Fibroblast of lung (primary cell): ENCODE measurements at regions not wholly inside any gene's neighbourhood (a gene's known extent, or its start where the extent isn't known, plus 50 kb on each side); places are given as distances from the start of the nearest gene placed in this dataset.

Experiments used
- DNase-seq, 2 donors: peaks; one replicate each; pipeline versions ENCODE4 v3.0.0 to v3.0.0-alpha.2; 2010; ENCODE audit warnings: low read depth in 2 of 2
- H2AFZ ChIP-seq: 2 replicates; pipeline ENCODE4 v1.5.1; 2012; ENCODE audit warnings: low read length, control low read depth, inconsistent platforms
- H3K27ac ChIP-seq: 2 replicates; pipeline ENCODE4 v1.5.1; 2011; ENCODE audit warnings: low read length, control low read depth; ENCODE audit not compliant: insufficient read depth
- H3K27me3 ChIP-seq: 2 replicates; pipeline ENCODE4 v1.5.1; 2011; ENCODE audit warnings: mild to moderate bottlenecking, low read length; ENCODE audit not compliant: control insufficient read depth, insufficient read depth
- H3K36me3 ChIP-seq: 2 replicates; pipeline ENCODE4 v1.5.1; 2011; ENCODE audit warnings: low read length; ENCODE audit not compliant: control insufficient read depth, insufficient read depth
- H3K4me1 ChIP-seq: 2 replicates; pipeline ENCODE4 v1.5.1; 2011; ENCODE audit warnings: low read length; ENCODE audit not compliant: control insufficient read depth, insufficient read depth; ENCODE audit errors: extremely low read depth
- H3K4me2 ChIP-seq: 2 replicates; pipeline ENCODE4 v1.5.1; 2011; ENCODE audit warnings: low read length, control low read depth; ENCODE audit not compliant: insufficient read depth; ENCODE audit errors: extremely low read depth
- H3K4me3 ChIP-seq, 4 experiments: fragments of 200-600 bp in 1 of 4; sonication (generic) in 1 of 4; replicated peaks in 1 of 4; 2 replicates each; pipeline ENCODE4 v1.5.1; 2011 to 2016; ENCODE audit warnings: low read length in 4 of 4, low read depth in 3 of 4, mild to moderate bottlenecking in 3 of 4, control low read depth in 2 of 4, inconsistent platforms in 1 of 4, mixed read lengths in 1 of 4; ENCODE audit not compliant: insufficient read depth in 1 of 4; ENCODE audit errors: control extremely low read depth in 1 of 4
- H3K79me2 ChIP-seq: 2 replicates; pipeline ENCODE4 v1.5.1; 2012; ENCODE audit warnings: mild to moderate bottlenecking, low read length, inconsistent platforms; ENCODE audit not compliant: control insufficient read depth, insufficient read depth
- H3K9ac ChIP-seq: 2 replicates; pipeline ENCODE4 v1.5.1; 2011; ENCODE audit warnings: mild to moderate bottlenecking, low read length, control low read depth; ENCODE audit not compliant: insufficient read depth
- H3K9me3 ChIP-seq: 2 replicates; pipeline ENCODE4 v1.5.1; 2012; ENCODE audit warnings: low read depth, low read length; ENCODE audit not compliant: control insufficient read depth, insufficient read depth
- H4K20me1 ChIP-seq: 2 replicates; pipeline ENCODE4 v1.5.1; 2011; ENCODE audit warnings: low read length; ENCODE audit not compliant: control insufficient read depth, insufficient read depth; ENCODE audit errors: extremely low read depth
- EZH2 ChIP-seq: IDR thresholded peaks from 2 replicates; pipeline ENCODE4 v1.5.1; 2012; ENCODE audit warnings: low read length, control low read depth, mild to moderate bottlenecking; ENCODE audit errors: missing control alignments
- TF ChIP-seq, protein P1 (sequence below), 2 donors: IDR thresholded peaks in 1 of 2; conservative IDR thresholded peaks in 1 of 2; 1 replicate in 1 of 2; 2 replicates in 1 of 2; pipeline ENCODE4 v1.5.1; 2011 to 2012; ENCODE audit warnings: low read length in 2 of 2, control low read depth in 1 of 2, inconsistent platforms in 1 of 2, low read depth in 1 of 2, mild to moderate bottlenecking in 1 of 2

DNA sequence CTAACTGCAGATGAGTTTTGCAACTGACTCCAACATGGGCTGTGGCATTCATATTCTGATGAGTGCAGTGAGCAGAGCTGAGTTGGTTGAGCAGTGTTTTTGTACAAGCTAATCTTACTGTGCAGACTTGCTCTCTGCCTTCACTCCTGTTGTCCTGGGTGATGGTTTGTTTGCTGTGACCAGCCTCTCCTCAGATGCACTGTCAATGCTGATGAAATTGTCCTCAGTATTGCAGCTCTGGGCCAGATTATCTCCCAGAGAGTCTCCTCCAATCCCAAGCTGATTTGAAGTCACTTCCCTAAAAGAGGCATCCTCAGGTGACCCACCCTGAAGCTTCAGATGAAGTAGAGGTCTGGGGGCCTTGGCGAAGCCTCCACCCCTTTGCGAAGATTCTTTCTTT, 581.8 kb downstream of the ACTL7B start:
- Histone ChIP-seq H3K9ac (no peak overlapping the region), H3K4me2 (no peak overlapping the region)

DNA sequence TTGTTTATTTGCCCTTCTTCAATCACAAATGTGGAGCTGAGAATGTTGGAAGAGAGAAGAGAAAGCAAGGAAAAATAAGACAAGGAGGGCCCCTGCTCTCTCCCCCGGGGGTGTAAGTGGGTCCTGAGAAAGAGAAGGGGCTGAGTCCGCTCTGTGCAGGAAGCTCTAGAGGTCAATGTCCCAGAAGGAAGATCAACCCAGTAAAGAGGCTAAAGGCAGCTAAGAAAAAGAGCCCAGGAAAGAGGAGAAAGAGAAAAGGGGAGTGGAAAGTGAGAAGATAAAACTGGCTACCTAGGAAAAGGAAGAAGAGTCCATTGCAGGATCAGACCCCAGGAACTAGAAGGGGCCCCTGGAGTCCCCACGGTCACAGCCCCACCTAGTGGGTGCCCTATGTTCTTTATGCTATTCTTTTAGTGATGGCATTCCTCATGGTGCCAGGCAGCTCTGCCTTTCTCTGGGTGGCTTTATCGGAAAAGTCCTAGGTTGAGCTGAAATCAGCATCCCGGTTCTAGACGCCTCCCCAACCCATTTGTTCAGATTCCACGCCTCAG, 583.4 kb downstream of the ACTL7B start:
- no peak overlapping the region for H3K9ac ChIP-seq
- no peaks in the 10 kb centered on the region for H3K4me1 ChIP-seq
- DNase-seq = peak; percentile 24 to 80
- no peaks in the 10 kb centered on the region for H3K9me3 ChIP-seq
- H3K27me3 ChIP-seq = no peaks in the 10 kb centered on the region
- no peaks in the 10 kb centered on the region for H3K36me3 ChIP-seq
- H3K4me2 ChIP-seq = peak overlapping the region; percentile 73
- peak overlapping the region in 3 of 4 experiments; percentile 15 to 44 (median 18) for H3K4me3 ChIP-seq
- no peak for TF ChIP-seq EZH2
- TF ChIP-seq, protein P1, sequence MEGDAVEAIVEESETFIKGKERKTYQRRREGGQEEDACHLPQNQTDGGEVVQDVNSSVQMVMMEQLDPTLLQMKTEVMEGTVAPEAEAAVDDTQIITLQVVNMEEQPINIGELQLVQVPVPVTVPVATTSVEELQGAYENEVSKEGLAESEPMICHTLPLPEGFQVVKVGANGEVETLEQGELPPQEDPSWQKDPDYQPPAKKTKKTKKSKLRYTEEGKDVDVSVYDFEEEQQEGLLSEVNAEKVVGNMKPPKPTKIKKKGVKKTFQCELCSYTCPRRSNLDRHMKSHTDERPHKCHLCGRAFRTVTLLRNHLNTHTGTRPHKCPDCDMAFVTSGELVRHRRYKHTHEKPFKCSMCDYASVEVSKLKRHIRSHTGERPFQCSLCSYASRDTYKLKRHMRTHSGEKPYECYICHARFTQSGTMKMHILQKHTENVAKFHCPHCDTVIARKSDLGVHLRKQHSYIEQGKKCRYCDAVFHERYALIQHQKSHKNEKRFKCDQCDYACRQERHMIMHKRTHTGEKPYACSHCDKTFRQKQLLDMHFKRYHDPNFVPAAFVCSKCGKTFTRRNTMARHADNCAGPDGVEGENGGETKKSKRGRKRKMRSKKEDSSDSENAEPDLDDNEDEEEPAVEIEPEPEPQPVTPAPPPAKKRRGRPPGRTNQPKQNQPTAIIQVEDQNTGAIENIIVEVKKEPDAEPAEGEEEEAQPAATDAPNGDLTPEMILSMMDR (conservative IDR thresholded peaks at IDR 0.05 in 1 of 2, IDR thresholded peaks at IDR 0.05 in 1 of 2; ENCODE audit: low read depth in 1 of 2, low read length in 2 of 2) = peak; percentile 57 to 69
- H4K20me1 ChIP-seq = no peaks in the 10 kb centered on the region
- H3K79me2 ChIP-seq = no peaks in the 10 kb centered on the region
- H3K27ac ChIP-seq = peak overlapping the region; percentile 53
- H2AFZ ChIP-seq = peak overlapping the region; percentile 43

More for the DNA sequence above, 581.8 kb downstream of the ACTL7B start:
- Histone ChIP-seq H4K20me1 (no peaks in the 10 kb centered on the region), H2AFZ (no peak overlapping the region), H3K4me1 (no peaks in the 10 kb centered on the region), H3K4me3 (no peak overlapping the region), H3K27ac (no peak overlapping the region), H3K9me3 (no peaks in the 10 kb centered on the region), H3K79me2 (no peaks in the 10 kb centered on the region), H3K36me3 (no peaks in the 10 kb centered on the region), H3K27me3 (no peaks in the 10 kb centered on the region)
- no peak for TF ChIP-seq EZH2
- TF ChIP-seq, protein P1 (conservative IDR thresholded peaks at IDR 0.05 in 1 of 2, IDR thresholded peaks at IDR 0.05 in 1 of 2; ENCODE audit: low read depth in 1 of 2, low read length in 2 of 2) = no peak
- DNase-seq = no peak

DNA sequence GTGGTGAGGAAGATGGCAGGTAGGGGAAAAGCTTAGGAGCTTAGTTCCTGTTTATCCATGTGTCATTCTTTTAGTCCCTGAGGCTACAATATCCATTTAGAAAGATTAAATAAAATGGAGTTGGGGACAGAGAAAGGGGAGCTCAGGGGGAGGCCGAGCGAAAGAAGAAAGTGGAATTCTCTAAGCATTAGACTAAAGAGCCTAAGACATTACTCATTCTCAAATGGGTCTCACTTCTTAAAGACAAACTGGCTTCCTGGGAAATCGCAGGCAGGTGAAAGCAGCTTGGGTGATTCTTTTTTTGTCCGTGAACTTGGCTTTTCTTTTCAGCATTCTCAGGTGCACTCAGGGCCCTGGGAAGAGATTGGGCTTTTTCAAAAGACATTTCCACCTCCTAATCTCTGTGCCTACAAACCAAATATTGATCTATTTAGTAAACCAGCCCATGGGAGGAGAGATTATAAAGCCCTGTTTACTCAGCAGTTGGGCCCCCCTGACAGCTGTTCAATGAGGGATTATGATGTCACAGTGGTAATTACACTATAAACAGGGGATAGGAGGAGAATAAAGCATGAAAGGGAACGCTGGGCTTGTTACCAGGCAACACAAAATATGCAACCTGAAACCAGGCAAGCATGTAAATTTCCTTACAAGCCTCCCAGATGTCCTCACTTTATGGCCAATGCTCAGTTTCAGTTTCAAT, 584.0 kb downstream of the ACTL7B start:
- H3K79me2 ChIP-seq = no peaks in the 10 kb centered on the region
- no peak overlapping the region for H2AFZ ChIP-seq
- H3K27ac ChIP-seq = peak overlapping the region; percentile 53
- TF ChIP-seq EZH2 = no peak
- TF ChIP-seq, protein P1 (conservative IDR thresholded peaks at IDR 0.05 in 1 of 2, IDR thresholded peaks at IDR 0.05 in 1 of 2; ENCODE audit: low read depth in 1 of 2, low read length in 2 of 2) = no peak
- no peaks in the 10 kb centered on the region for H4K20me1 ChIP-seq
- no peaks in the 10 kb centered on the region for H3K4me1 ChIP-seq
- no peak overlapping the region for H3K9ac ChIP-seq
- DNase-seq = peak; percentile 75 to 95
- H3K4me3 ChIP-seq = peak overlapping the region in 3 of 4 experiments; percentile 15 to 44 (median 18)
- H3K4me2 ChIP-seq = peak overlapping the region; percentile 73
- no peaks in the 10 kb centered on the region for H3K36me3 ChIP-seq
- no peaks in the 10 kb centered on the region for H3K9me3 ChIP-seq
- H3K27me3 ChIP-seq = no peaks in the 10 kb centered on the region
